ENCODE measurements at regions not wholly inside any gene's neighbourhood (a gene's known extent, or its start where the extent isn't known, plus 50 kb on each side); places are given as distances from the start of the nearest gene placed in this dataset.

DNA sequence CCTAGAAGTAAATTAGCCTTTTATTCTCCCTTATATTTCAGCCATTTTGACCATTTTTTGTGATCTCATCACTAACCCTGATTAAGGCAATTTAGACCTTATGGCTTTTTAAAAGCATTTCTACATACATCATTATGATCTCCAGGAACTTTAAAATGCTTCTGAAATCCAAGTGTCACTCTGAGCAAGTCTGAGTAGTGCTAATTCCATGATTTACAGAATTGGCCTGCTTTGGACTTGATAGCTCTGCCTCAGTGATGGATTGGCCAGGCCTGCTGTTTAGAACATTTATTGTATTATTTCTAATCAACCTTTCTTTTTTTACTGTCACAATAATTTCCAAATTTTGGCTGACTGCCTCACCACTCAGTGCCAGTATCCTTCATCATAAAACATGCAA lies 116.4 kb downstream of the KCNA4 start:
- no peak for DNase-seq
- TF ChIP-seq CTCF (IDR thresholded peaks at IDR 0.05): no peak
- Mint-ChIP-seq H3K36me3 (ENCODE audit: low read depth) (no peaks in the 10 kb centered on the region), H3K4me1 (ENCODE audit: low read depth) (no peaks in the 10 kb centered on the region), H3K9me3 (peaks cover 11% of the 10 kb centered on the region), H3K4me3 (no peak overlapping the region), H3K27me3 (no peaks in the 10 kb centered on the region), H3K27ac (no peak overlapping the region)
- intact Hi-C loops (cut with DNase I, micrococcal nuclease): no loop called here
- no peak overlapping the region for H3K27ac ChIP-seq (ENCODE audit: low read depth in 1 of 2, low read length in 2 of 2)
- ChIA-PET POLR2A (no interaction called here), CTCF (no interaction called here)
- H3K36me3 ChIP-seq (ENCODE audit: insufficient read depth, low read length): no peaks in the 10 kb centered on the region
- H3K4me3 ChIP-seq (ENCODE audit: low read length): no peak overlapping the region
- no peaks in the 10 kb centered on the region for H3K9me3 ChIP-seq (ENCODE audit: control insufficient read depth in 1 of 2, insufficient read depth in 1 of 2, low read length in 2 of 2)
- no peaks in the 10 kb centered on the region for H3K27me3 ChIP-seq (ENCODE audit: control insufficient read depth in 1 of 2, insufficient read depth in 2 of 2, low read length in 2 of 2)
- ATAC-seq (ENCODE audit: poor library complexity): no peak
- H3K4me1 ChIP-seq (ENCODE audit: insufficient read depth, low read length): no peaks in the 10 kb centered on the region

DNA sequence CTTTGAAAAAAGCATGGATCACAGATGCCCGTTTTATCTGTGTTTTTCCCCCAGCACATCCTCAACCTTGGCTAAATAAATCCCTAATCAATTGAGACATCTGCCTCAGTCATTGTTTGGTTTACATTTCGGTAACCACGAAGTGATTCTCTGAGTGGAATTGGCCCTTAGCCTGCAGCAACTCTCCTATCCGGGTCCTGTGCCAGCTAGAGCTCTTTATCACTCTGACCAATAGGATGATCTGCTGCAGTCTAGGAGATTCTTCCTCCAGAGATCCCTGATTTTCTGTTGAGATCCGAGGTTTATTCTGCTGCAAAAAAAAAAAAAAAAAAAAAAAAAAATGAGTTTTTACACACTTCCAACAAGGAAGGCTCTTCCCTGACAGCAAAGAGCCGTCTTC lies 137.3 kb downstream of the KCNA4 start:
- Mint-ChIP-seq H3K9me3 (peaks cover 7% of the 10 kb centered on the region), H3K4me1 (ENCODE audit: low read depth) (no peaks in the 10 kb centered on the region), H3K36me3 (ENCODE audit: low read depth) (no peaks in the 10 kb centered on the region), H3K4me3 (no peak overlapping the region), H3K27ac (no peak overlapping the region), H3K27me3 (no peaks in the 10 kb centered on the region)
- ATAC-seq (ENCODE audit: poor library complexity) (no peak), DNase-seq (no peak)
- intact Hi-C loops (cut with DNase I, micrococcal nuclease): no loop called here
- TF ChIP-seq CTCF (IDR thresholded peaks at IDR 0.05): no peak
- no peaks in the 10 kb centered on the region for H3K36me3 ChIP-seq (ENCODE audit: insufficient read depth, low read length)
- no peak overlapping the region for H3K4me3 ChIP-seq (ENCODE audit: low read length)
- H3K27me3 ChIP-seq (ENCODE audit: control insufficient read depth in 1 of 2, insufficient read depth in 2 of 2, low read length in 2 of 2): no peaks in the 10 kb centered on the region
- H3K27ac ChIP-seq (ENCODE audit: low read depth in 1 of 2, low read length in 2 of 2): no peak overlapping the region
- H3K4me1 ChIP-seq (ENCODE audit: insufficient read depth, low read length): no peaks in the 10 kb centered on the region
- no peaks in the 10 kb centered on the region for H3K9me3 ChIP-seq (ENCODE audit: control insufficient read depth in 1 of 2, insufficient read depth in 1 of 2, low read length in 2 of 2)
- POLR2A ChIA-PET: interaction anchor here (0.7 kb wide), 1 partner anchor 12 kb away, joined by 4 read pairs; no protein-coding TSS in a partner anchor
- CTCF ChIA-PET: no interaction called here

DNA sequence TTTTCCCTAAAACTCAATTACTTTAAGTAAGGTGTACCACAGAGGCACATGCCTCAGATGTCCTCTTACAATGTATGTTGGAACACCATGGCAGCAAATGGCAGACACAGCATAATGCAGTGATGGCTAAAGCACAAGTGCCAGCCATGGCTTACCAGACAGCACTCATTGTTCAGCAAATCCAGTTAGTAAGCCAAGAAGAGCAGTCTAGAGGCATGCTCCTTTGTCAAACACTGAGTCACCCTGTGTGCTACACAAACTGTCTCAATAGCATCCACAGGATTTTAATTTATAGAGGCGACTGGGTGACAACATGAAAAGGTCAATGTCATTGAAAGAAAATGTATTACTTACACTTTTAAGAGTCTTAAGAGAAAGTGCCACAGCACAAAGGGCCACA lies 140.6 kb downstream of the KCNA4 start:
- ChIA-PET CTCF (no interaction called here), POLR2A (no interaction called here)
- ATAC-seq (ENCODE audit: poor library complexity): no peak
- no peak overlapping the region for H3K4me3 ChIP-seq (ENCODE audit: low read length)
- Mint-ChIP-seq H3K27ac (no peak overlapping the region), H3K9me3 (peaks cover 12% of the 10 kb centered on the region), H3K4me3 (no peak overlapping the region), H3K36me3 (ENCODE audit: low read depth) (no peaks in the 10 kb centered on the region), H3K27me3 (no peaks in the 10 kb centered on the region), H3K4me1 (ENCODE audit: low read depth) (no peaks in the 10 kb centered on the region)
- no peaks in the 10 kb centered on the region for H3K4me1 ChIP-seq (ENCODE audit: insufficient read depth, low read length)
- intact Hi-C loops (cut with DNase I, micrococcal nuclease): no loop called here
- no peaks in the 10 kb centered on the region for H3K27me3 ChIP-seq (ENCODE audit: control insufficient read depth in 1 of 2, insufficient read depth in 2 of 2, low read length in 2 of 2)
- H3K36me3 ChIP-seq (ENCODE audit: insufficient read depth, low read length): no peaks in the 10 kb centered on the region
- H3K27ac ChIP-seq (ENCODE audit: low read depth in 1 of 2, low read length in 2 of 2): no peak overlapping the region
- DNase-seq: no peak
- TF ChIP-seq CTCF (IDR thresholded peaks at IDR 0.05): no peak
- H3K9me3 ChIP-seq (ENCODE audit: control insufficient read depth in 1 of 2, insufficient read depth in 1 of 2, low read length in 2 of 2): no peaks in the 10 kb centered on the region

Measured in CD4-positive, alpha-beta T cell (primary cell).